NCI-H82 (cell line): ENCODE measurements at regions not wholly inside any gene's neighbourhood (a gene's known extent, or its start where the extent isn't known, plus 50 kb on each side); places are given as distances from the start of the nearest gene placed in this dataset.
"Not testable (repeated sequence)": the region's sequence is repeated elsewhere in the genome, so short reads cannot be mapped to it uniquely, and the experiment has no call there.

Source experiments
- DNase-seq: peaks from one replicate; lab custom pipeline; 2025; lab: John Stamatoyannopoulos, UW

DNA sequence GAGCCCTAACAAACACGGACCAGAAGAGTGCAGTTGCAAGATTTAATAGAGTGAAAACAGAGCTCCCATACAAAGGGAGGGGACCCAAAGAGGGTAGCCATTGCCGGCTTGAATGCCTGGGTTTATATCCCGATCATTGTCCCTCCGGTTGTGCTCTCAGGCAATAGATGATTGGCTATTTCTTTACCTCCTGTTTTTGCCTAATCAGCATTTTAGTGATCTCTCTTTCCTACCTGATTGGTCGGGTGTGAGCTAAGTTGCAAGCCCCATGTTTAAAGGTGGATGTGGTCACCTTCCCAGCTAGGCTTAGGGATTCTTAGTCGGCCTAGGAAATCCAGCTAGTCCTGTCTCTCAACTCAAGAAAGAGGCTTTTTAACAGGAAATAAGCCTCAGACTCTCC, 186.9 kb upstream of the TBX22 start:
- DNase-seq, result not testable (repeated sequence)

DNA sequence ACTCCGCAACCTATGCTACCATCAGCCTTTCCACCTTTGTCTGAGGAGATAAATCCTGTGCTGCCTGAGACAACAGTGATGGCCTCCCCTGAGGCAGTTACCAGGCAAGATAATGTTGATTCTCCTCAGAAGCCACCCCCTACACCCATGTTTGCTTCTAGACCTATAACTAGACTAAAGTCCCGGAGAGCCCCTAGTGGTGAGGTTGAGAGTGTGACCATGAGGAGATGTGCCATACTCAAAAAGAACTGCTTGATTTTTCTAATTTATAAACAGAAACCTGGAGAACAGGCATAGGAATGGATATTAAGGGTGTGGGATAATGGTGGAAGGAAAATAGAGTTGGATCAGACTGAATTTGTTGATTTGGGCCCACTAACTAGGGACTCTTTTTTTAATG, 164.4 kb upstream of the TBX22 start:
- DNase-seq, result peak; percentile 6

DNA sequence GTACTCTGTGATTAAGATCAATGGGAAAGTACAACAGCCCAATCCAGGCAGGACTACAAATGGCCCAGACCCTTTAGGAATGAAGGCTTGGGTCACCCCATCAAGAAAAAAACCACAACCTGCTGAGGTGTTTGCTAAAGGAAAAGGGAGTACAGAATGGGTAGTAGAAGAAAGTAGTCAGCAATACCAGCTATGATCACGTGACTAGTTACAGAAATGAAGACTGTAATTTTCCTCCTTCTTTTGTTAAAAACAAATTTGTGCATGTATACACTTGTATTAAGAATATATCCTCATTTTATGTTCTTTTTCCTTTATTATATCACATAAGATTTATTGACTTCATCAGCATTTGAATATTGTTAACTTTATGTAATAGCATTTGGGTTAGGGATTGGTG, 160.1 kb upstream of the TBX22 start:
- DNase-seq, result no peak
